Hepatocyte (in vitro differentiated cells): ENCODE measurements at regions not wholly inside any gene's neighbourhood (a gene's known extent, or its start where the extent isn't known, plus 50 kb on each side); places are given as distances from the start of the nearest gene placed in this dataset.

Experiments used
- EZH2 ChIP-seq: fragments of 200-600 bp; sonication (generic); IDR thresholded peaks from 2 replicates; pipeline ENCODE4 v1.6.1; 2016; ENCODE audit warnings: antibody characterized with exemption, mild to moderate bottlenecking, borderline replicate concordance
- EZH2phosphoT487 ChIP-seq: fragments of 200-600 bp; sonication (generic); IDR thresholded peaks from one replicate; pipeline ENCODE4 v1.6.1; 2018; ENCODE audit warnings: antibody characterized with exemption, mild to moderate bottlenecking, low read depth, moderate library complexity; ENCODE audit not compliant: unreplicated experiment, severe bottlenecking
- TF ChIP-seq, protein P1 (sequence below): fragments of 200-600 bp; sonication (generic); IDR thresholded peaks from 2 replicates; pipeline ENCODE4 v1.5.1; 2016; ENCODE audit warnings: antibody characterized with exemption, mild to moderate bottlenecking; ENCODE audit not compliant: poor library complexity

DNA sequence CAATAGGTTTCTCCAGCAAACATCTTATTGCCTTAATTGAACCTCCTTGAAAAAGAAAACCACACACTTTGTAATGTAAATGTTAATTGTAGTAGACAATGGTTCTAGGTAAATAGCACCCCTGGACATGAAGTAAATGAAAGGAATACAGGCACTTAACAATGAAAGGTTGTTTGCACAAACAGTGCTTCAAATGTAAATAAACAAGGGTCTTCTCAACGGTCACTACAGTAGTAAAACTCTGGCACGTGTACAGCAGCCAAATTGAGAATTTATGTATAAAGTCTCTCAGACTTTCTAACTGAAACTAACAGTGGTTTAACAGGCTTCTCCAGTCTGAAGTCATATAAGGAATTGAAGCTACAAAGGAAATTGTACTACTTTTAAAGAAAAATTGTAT, 218.3 kb downstream of the MEF2C start:
- TF ChIP-seq, protein P1, sequence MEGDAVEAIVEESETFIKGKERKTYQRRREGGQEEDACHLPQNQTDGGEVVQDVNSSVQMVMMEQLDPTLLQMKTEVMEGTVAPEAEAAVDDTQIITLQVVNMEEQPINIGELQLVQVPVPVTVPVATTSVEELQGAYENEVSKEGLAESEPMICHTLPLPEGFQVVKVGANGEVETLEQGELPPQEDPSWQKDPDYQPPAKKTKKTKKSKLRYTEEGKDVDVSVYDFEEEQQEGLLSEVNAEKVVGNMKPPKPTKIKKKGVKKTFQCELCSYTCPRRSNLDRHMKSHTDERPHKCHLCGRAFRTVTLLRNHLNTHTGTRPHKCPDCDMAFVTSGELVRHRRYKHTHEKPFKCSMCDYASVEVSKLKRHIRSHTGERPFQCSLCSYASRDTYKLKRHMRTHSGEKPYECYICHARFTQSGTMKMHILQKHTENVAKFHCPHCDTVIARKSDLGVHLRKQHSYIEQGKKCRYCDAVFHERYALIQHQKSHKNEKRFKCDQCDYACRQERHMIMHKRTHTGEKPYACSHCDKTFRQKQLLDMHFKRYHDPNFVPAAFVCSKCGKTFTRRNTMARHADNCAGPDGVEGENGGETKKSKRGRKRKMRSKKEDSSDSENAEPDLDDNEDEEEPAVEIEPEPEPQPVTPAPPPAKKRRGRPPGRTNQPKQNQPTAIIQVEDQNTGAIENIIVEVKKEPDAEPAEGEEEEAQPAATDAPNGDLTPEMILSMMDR = no peak
- TF ChIP-seq EZH2 (no peak), EZH2phosphoT487 (no peak)
